PC-3 (cell line): ENCODE measurements at regions not wholly inside any gene's neighbourhood (a gene's known extent, or its start where the extent isn't known, plus 50 kb on each side); places are given as distances from the start of the nearest gene placed in this dataset.

ENCODE experiments used
- CTCF ChIP-seq: fragments of 300-600 bp; sonication (generic); conservative IDR thresholded peaks from 2 replicates; pipeline ENCODE4 v1.5.1; 2017; ENCODE audit warnings: antibody characterized with exemption, low read depth, mild to moderate bottlenecking, low read length
- EZH2phosphoT487 ChIP-seq: fragments of 300-600 bp; sonication (generic); IDR thresholded peaks from 2 replicates; pipeline ENCODE4 v1.6.1; 2018; ENCODE audit warnings: mild to moderate bottlenecking, antibody characterized with exemption, low read length, borderline replicate concordance

DNA sequence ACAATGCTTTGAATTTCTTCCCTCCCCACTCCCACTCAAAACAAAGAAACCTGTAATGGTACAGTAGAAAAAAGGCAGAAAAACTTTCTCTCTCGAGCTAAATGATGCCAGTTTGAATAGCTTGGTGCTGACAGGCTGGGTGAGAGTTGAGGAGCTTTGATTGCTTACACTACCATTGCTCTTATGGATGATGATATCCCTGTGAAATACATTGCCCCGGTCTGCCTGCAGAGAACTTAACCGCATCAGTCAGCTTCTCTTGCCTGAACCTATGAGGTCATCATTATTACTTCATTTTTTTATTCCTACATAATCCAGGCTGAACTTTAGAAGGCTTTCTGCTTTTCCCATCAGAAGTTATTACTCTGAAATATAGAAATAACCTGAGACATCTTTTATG is 69.3 kb downstream of the ISL1 start:
- TF ChIP-seq EZH2phosphoT487, result no peak
- no peak for TF ChIP-seq CTCF
